Stimulated activated naive CD8-positive, alpha-beta T cell treated with anti-CD3 and anti-CD28 coated beads, Interleukin-15, Interleukin-2, amounts not matched to agents 100 ng/mL and 50 ng/mL, for 24 hours (primary cell): ENCODE measurements at regions not wholly inside any gene's neighbourhood (a gene's known extent, or its start where the extent isn't known, plus 50 kb on each side); places are given as distances from the start of the nearest gene placed in this dataset.

Experiments used
- H3K27ac Mint-ChIP-seq: one replicate; pipeline ENCODE4 v1.8.0; 2021; ENCODE audit warnings: mild to moderate bottlenecking, mixed read lengths
- H3K27me3 Mint-ChIP-seq: one replicate; pipeline ENCODE4 v1.8.0; 2021; ENCODE audit warnings: mixed read lengths
- H3K36me3 Mint-ChIP-seq: one replicate; pipeline ENCODE4 v1.8.0; 2021; ENCODE audit warnings: low read depth, mixed read lengths
- H3K4me1 Mint-ChIP-seq: one replicate; pipeline ENCODE4 v1.8.0; 2021; ENCODE audit warnings: low read depth, mixed read lengths
- H3K4me3 Mint-ChIP-seq: one replicate; pipeline ENCODE4 v1.8.0; 2021; ENCODE audit warnings: mild to moderate bottlenecking, mixed read lengths
- H3K9me3 Mint-ChIP-seq: one replicate; pipeline ENCODE4 v1.8.0; 2021; ENCODE audit warnings: mixed read lengths

GRCh38 chr9:119829186-119829585 lies 460.0 kb upstream of the BRINP1 start:
- no peaks in the 10 kb centered on the region for H3K9me3 Mint-ChIP-seq
- no peaks in the 10 kb centered on the region for H3K4me1 Mint-ChIP-seq
- no peaks in the 10 kb centered on the region for H3K36me3 Mint-ChIP-seq
- H3K27ac Mint-ChIP-seq = no peak overlapping the region
- no peak overlapping the region for H3K4me3 Mint-ChIP-seq
- no peaks in the 10 kb centered on the region for H3K27me3 Mint-ChIP-seq

- Mint-ChIP-seq H3K27me3 (no peaks in the 10 kb centered on the region), H3K4me3 (no peak overlapping the region), H3K9me3 (no peaks in the 10 kb centered on the region), H3K27ac (no peak overlapping the region), H3K36me3 (no peaks in the 10 kb centered on the region), H3K4me1 (no peaks in the 10 kb centered on the region)
Observed at GRCh38 chr9:119827526-119827925, 458.3 kb upstream of the BRINP1 start.

GRCh38 chr9:119827126-119827525 lies 457.9 kb upstream of the BRINP1 start:
- H3K4me1 Mint-ChIP-seq = no peaks in the 10 kb centered on the region
- no peak overlapping the region for H3K27ac Mint-ChIP-seq

GRCh38 chr9:119818726-119819435 lies 449.6 kb upstream of the BRINP1 start:
- no peak overlapping the region for H3K27ac Mint-ChIP-seq
- H3K4me1 Mint-ChIP-seq = no peaks in the 10 kb centered on the region
- H3K27me3 Mint-ChIP-seq = peaks cover 3% of the 10 kb centered on the region
- H3K36me3 Mint-ChIP-seq = no peaks in the 10 kb centered on the region
- H3K9me3 Mint-ChIP-seq = no peaks in the 10 kb centered on the region
- no peak overlapping the region for H3K4me3 Mint-ChIP-seq

More at GRCh38 chr9:119827126-119827525, 457.9 kb upstream of the BRINP1 start:
- Mint-ChIP-seq H3K27me3 (no peaks in the 10 kb centered on the region), H3K4me3 (no peak overlapping the region), H3K36me3 (no peaks in the 10 kb centered on the region), H3K9me3 (no peaks in the 10 kb centered on the region)

DNA sequence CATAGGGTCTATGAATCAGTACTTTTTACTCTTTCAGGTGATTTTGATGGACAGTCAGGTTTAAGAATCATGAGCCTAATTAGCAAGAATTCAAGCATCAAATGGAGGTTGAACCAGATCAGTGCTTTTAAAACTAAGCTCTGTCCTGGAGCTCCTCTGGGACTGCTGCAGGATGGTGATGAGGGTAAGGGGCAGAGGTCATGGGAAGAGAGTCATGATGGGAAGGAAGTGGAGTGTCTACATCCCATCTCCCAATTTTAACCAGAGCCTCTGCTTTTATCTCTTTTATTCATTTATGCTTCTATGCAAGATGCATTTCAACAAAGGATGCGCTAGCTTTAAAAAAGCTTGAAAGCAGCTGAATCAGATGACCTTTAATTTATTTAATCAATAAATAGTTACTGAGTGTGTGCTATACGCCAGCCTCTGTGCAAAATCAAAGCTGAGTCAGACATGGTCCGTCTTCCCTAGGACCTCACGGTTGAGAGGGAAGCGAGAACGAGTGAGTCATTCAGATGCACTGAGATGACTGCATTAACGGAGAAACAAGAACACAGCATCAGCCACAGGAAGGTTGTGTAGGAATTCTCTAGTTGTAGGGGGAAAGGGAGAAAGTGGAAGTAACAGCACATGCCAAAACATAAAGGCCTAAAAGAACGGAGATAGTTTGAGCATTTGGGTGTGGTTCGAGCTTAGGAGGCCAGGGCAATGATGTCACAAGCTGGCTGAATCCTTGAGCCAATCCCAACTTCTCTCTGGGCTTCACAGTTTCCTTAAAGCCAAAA lies 441.6 kb upstream of the BRINP1 start:
- Mint-ChIP-seq H3K4me3 (no peak overlapping the region), H3K27me3 (no peaks in the 10 kb centered on the region), H3K9me3 (peaks cover 5% of the 10 kb centered on the region), H3K4me1 (no peaks in the 10 kb centered on the region), H3K27ac (no peak overlapping the region), H3K36me3 (no peaks in the 10 kb centered on the region)

DNA sequence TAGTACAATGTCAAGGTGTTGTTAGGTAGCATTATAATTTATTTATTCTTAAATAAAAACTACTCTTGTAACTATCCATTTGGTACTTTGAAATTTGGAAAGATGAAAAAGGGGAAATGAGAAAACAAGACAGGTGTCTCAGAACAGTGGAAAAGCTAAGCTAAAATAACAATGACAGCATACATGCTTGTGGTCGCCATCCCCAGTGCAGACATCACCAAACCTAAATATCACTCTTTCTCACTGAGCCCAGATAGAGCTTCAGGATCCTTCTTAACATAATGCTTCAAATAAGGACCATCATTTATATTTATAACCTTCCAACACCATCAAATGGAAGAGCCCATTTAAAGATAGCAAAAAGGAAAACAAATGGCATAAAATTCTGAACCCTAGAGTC lies 434.4 kb upstream of the BRINP1 start:
- H3K4me3 Mint-ChIP-seq = no peak overlapping the region
- no peaks in the 10 kb centered on the region for H3K4me1 Mint-ChIP-seq
- H3K27ac Mint-ChIP-seq = peak overlapping the region; percentile 38
- H3K9me3 Mint-ChIP-seq = peaks cover 5% of the 10 kb centered on the region
- H3K36me3 Mint-ChIP-seq = no peaks in the 10 kb centered on the region
- H3K27me3 Mint-ChIP-seq = peaks cover 3% of the 10 kb centered on the region

- Mint-ChIP-seq H3K4me3 (no peak overlapping the region), H3K4me1 (no peaks in the 10 kb centered on the region), H3K9me3 (peaks cover 5% of the 10 kb centered on the region)
Observed at GRCh38 chr9:119802621-119803020, 433.4 kb upstream of the BRINP1 start.

DNA sequence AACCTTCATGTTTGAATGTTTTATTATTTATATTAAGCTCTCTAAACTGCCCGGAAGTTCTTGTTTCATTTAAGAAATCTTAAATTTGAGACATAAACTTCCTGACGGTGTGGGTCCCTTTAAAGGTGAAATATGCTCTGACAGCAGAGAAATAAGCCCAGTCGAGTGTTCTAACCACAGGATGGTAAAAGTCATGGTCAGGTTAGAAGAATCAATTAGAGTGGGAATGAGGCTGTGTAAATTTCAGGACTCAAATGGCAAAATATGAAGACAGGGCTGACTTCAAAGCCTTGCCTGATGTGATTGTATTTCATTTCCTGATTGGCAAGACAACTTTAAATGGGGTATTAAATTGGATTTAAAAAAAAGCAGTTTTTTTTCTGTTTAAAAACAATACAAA lies 432.9 kb upstream of the BRINP1 start:
- Mint-ChIP-seq H3K4me1 (no peaks in the 10 kb centered on the region), H3K9me3 (peaks cover 5% of the 10 kb centered on the region), H3K27ac (no peak overlapping the region), H3K27me3 (peaks cover 3% of the 10 kb centered on the region), H3K36me3 (no peaks in the 10 kb centered on the region), H3K4me3 (no peak overlapping the region)

More at GRCh38 chr9:119802621-119803020, 433.4 kb upstream of the BRINP1 start:
- Mint-ChIP-seq H3K27me3 (peaks cover 3% of the 10 kb centered on the region), H3K36me3 (no peaks in the 10 kb centered on the region), H3K27ac (no peak overlapping the region)

DNA sequence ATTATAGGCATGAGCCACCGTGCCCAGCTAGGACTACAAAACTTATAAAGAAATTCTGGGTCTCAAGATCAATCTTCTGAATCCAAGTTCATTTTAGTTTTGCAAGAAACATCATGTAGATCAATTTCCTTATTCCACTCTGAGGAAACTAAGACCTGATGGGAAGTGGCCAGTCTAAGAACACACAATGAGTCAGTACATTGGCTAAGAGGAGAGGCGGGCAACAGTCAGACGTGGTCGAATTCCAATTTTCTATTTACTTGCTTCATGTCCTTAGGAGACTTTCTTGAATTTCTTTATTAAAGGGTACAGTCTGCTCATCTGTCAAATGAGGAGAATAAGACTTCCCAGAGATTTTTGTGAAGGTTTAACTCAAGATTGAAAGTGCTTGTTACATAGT lies 432.1 kb upstream of the BRINP1 start:
- Mint-ChIP-seq H3K9me3 (peaks cover 4% of the 10 kb centered on the region), H3K27me3 (peaks cover 9% of the 10 kb centered on the region), H3K27ac (no peak overlapping the region), H3K4me3 (no peak overlapping the region), H3K36me3 (no peaks in the 10 kb centered on the region), H3K4me1 (no peaks in the 10 kb centered on the region)

DNA sequence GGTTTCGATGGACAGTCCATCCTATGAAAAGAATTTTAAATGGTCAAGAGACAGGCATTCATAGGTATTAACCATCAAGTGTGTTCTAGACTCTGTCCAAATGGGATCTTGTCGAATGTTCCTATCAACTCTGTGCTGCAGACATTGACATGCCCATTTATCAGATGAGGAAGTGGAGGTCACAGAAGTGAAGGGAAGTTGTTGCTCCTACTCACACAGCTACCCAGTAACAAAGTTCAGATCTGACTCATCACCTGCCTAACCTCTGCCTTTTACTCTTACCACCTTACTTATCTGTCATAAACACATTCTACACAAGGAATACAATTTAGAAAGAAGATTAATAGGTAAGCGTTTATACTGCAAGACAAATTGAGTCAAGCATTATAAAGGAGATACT lies 426.2 kb upstream of the BRINP1 start:
- Mint-ChIP-seq H3K4me1 (no peaks in the 10 kb centered on the region), H3K27ac (no peak overlapping the region), H3K4me3 (no peak overlapping the region), H3K27me3 (peaks cover 5% of the 10 kb centered on the region), H3K9me3 (peaks cover 4% of the 10 kb centered on the region), H3K36me3 (no peaks in the 10 kb centered on the region)

- no peaks in the 10 kb centered on the region for H3K4me1 Mint-ChIP-seq
- H3K27me3 Mint-ChIP-seq = peaks cover 5% of the 10 kb centered on the region
- H3K4me3 Mint-ChIP-seq = no peak overlapping the region
- H3K36me3 Mint-ChIP-seq = no peaks in the 10 kb centered on the region
- H3K9me3 Mint-ChIP-seq = peaks cover 4% of the 10 kb centered on the region
- H3K27ac Mint-ChIP-seq = no peak overlapping the region
Observed at GRCh38 chr9:119794836-119795235, 425.6 kb upstream of the BRINP1 start.

DNA sequence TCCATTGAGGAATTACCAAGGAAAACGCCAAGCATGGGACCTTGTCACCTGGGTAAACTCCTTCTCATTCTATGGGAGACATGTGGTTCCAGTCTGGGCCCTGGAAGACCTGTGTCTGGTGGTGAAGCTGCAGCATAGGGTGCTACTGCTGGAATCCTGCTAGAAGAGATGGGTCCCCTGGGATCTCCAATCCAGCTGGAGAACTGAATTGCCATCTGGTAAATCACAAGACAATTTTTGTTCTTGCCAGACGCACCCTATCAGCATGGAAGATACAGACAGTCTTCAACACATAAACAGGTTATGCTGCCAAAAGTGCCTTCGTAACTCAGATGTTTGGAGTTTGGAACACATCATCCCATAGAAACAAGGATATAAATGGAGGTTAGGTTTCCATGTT lies 424.0 kb upstream of the BRINP1 start:
- no peak overlapping the region for H3K27ac Mint-ChIP-seq
- H3K4me3 Mint-ChIP-seq = no peak overlapping the region
- H3K9me3 Mint-ChIP-seq = peaks cover 4% of the 10 kb centered on the region
- peaks cover 5% of the 10 kb centered on the region for H3K27me3 Mint-ChIP-seq
- H3K36me3 Mint-ChIP-seq = no peaks in the 10 kb centered on the region
- no peaks in the 10 kb centered on the region for H3K4me1 Mint-ChIP-seq

DNA sequence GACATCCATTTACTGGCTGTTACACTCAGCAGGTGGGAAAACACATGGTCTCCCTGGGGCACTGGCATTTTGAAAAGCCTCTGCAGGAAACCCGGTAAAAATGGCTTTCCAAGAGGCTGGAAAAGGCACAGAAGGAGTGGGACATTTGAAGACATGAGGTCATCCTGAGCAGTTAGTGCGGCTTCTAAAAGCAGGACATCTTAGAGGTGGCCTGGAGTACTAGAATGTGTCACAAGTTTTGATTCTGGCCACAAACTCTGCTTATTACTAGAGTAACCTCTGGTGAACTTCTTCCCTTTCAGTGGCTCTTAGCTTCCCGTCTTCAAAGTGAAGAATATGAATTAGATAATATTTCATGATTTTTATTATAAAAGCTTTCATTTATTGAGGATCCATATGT lies 423.0 kb upstream of the BRINP1 start:
- no peak overlapping the region for H3K4me3 Mint-ChIP-seq
- H3K4me1 Mint-ChIP-seq = no peaks in the 10 kb centered on the region
- H3K36me3 Mint-ChIP-seq = no peaks in the 10 kb centered on the region
- no peak overlapping the region for H3K27ac Mint-ChIP-seq
- H3K9me3 Mint-ChIP-seq = peaks cover 4% of the 10 kb centered on the region
- peaks cover 5% of the 10 kb centered on the region for H3K27me3 Mint-ChIP-seq

DNA sequence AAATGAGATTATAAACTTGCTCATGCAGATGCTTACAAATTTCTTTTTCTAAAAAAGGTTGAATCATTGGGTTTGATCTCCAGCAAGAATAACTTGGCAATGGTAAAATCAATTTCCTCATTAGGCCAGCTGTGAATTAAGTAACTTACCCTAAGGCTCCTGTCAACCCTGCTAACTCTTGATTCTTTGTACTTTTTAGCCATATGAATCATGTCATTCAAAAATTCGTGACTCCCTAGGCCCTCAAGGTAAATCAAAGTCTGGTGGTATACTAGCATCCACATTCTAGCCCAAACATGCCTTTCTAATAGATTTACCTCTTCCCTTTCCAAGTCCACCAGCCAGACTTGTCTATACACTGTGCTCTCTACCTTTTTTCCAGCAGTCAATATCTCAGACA lies 420.8 kb upstream of the BRINP1 start:
- no peak overlapping the region for H3K4me3 Mint-ChIP-seq
- H3K36me3 Mint-ChIP-seq = no peaks in the 10 kb centered on the region
- no peaks in the 10 kb centered on the region for H3K4me1 Mint-ChIP-seq
- peaks cover 4% of the 10 kb centered on the region for H3K9me3 Mint-ChIP-seq
- no peak overlapping the region for H3K27ac Mint-ChIP-seq
- no peaks in the 10 kb centered on the region for H3K27me3 Mint-ChIP-seq

DNA sequence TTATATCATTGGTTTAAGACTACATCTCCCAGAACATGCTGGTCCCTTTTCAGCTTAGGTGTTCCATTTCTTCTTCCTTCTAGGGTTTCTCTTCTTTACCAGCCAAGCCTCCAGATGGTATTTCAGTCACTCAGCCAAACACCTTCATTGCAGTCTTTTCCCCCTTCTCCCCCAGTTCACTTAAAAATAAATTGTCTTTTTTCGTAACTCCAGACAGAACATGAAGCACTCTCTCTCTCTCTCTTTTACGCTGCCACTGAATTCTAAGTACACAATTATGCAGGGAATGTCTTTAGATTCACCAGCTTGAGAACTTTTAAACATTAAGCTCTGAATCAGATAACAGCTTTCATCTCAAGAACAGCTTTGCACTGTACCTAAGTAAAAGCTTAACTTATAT lies 419.7 kb upstream of the BRINP1 start:
- Mint-ChIP-seq H3K4me1 (no peaks in the 10 kb centered on the region), H3K27me3 (no peaks in the 10 kb centered on the region), H3K36me3 (no peaks in the 10 kb centered on the region), H3K9me3 (no peaks in the 10 kb centered on the region), H3K4me3 (no peak overlapping the region), H3K27ac (no peak overlapping the region)
